HG02943 (cell line): ENCODE measurements at regions not wholly inside any gene's neighbourhood (a gene's known extent, or its start where the extent isn't known, plus 50 kb on each side); places are given as distances from the start of the nearest gene placed in this dataset.

Experiments used
- ATAC-seq: cut with Tn5 transposase; IDR thresholded peaks from one replicate; pipeline ENCODE4 v1.9.1; 2021; ENCODE audit warnings: mild to moderate bottlenecking, low read depth, moderate library complexity; ENCODE audit not compliant: unreplicated experiment

- ATAC-seq, result no peak
These were observed 171.5 kb downstream of the NUAK1 start for GRCh38 chr12:105967038-105967776.

DNA sequence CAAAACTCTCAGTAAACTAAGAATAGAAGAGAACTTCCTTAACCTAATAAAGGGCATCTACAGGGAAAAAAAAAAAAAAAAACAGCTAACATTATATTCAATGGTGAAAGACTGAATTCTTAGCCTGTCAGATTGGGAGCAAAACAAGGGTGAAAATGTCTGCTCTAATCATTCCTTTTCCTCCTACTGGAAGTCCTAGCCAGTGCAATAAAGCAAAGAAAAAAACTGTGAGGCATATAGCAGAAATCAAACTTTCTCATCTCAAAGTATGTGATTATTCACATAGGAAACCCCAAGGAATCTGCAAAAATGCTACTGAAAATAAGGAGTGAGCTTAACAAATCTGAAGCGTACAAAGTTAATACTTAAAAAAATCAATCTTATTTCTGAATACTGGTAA, 170.7 kb downstream of the NUAK1 start:
- ATAC-seq, result no peak

DNA sequence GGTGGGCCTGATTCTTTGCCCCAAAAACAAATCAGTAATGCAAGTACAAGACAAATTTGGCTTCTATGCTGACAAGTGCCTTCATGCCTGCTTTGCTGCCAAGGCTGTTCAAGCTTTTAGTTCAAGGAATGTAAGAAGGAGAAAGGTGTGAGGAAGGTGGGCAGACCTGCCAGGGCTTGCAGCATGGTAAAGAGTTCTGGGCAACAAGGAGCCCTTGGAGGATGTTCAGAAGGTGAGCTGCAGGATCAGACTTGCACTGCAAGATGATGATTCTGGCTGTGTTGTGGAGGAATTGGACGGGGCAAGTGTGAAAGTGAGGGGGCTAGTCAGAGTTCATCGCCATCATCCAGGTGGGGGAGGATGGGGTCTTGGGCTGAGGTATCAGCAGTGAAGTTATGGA, 167.9 kb downstream of the NUAK1 start:
- ATAC-seq, result no peak

- no peak for ATAC-seq
These were observed 164.0 kb downstream of the NUAK1 start for GRCh38 chr12:105974738-105975137.

- ATAC-seq, result no peak
These were observed 163.4 kb downstream of the NUAK1 start for GRCh38 chr12:105975351-105975750.

DNA sequence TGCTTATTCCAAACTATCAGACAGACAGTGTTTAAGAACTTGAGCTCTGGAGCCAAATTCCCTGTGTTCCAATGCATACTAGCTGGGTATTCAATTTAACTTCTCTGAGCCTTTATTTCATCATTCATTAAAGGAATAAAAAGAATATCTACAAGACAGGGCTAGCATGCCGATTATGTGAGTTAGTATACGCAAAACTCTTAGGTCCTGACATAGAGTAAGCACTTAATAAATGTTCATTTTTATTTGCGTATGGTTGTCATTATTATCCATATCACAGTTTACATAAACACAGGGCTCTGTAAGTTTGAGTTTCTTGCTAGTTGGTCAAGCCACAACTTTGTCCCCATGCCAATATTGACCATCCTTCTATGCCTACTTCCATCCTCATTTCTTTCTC, 161.5 kb downstream of the NUAK1 start:
- ATAC-seq, result no peak

DNA sequence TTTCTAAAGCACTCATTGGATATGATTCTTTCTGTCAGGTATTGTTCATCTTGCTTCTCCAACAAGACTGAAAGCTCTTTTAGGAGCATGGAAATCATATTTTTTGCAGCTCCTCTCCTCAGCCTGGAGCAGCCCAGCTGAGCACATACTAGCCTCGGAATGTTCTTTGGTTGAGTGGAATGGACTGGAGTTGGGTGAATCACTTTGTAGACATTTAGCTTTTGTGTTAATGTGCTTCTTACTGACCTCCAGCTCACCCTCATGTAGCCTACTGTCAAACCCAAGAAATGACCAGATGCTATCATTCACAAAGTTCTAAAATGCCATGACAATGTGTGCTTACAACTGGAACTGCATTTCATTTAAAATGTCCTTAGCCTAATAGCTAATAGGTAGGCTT, 161.1 kb downstream of the NUAK1 start:
- no peak for ATAC-seq

- ATAC-seq, result no peak
These were observed 160.5 kb downstream of the NUAK1 start for GRCh38 chr12:105978276-105978675.

GRCh38 chr12:105978686-105979085, 160.1 kb downstream of the NUAK1 start:
- no peak for ATAC-seq

GRCh38 chr12:105980085-105980484, 158.7 kb downstream of the NUAK1 start:
- no peak for ATAC-seq

- no peak for ATAC-seq
These were observed 158.2 kb downstream of the NUAK1 start for GRCh38 chr12:105980533-105980932.

GRCh38 chr12:105982022-105982421, 156.7 kb downstream of the NUAK1 start:
- no peak for ATAC-seq

DNA sequence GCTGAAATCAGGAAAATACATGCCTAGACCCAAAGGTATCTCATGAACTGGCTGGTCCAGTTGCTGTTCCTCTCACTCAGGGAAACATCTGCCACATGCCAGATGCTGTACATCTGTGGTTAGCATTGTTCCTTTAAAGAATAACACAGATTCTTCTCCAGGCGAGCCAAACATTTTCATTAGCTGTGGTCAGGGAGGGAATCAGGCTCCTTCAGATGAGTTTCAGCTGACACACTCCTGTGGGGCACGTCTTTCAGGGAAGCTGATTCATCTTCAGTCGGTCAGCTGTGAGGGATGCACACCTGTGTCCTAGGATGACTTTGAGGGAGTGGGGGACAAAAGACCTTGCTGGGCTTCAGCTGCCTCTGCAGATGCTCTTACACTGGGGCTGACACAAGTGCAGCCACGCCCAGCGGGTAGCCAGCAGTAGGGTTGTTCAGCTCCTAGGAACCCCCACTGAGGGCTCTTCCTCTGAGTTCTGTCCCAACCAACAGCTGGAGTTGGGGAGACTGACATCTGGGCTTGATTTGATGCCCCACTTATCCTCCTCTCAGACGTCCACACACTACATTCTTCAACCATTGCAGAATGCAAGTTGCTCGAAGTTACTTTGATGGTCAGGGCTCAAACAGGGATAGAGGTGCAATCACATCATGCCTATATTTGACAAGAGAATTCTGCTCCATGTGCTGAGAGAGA, 155.0 kb downstream of the NUAK1 start:
- no peak for ATAC-seq

- ATAC-seq, result no peak
These were observed 153.4 kb downstream of the NUAK1 start for GRCh38 chr12:105985383-105985782.

DNA sequence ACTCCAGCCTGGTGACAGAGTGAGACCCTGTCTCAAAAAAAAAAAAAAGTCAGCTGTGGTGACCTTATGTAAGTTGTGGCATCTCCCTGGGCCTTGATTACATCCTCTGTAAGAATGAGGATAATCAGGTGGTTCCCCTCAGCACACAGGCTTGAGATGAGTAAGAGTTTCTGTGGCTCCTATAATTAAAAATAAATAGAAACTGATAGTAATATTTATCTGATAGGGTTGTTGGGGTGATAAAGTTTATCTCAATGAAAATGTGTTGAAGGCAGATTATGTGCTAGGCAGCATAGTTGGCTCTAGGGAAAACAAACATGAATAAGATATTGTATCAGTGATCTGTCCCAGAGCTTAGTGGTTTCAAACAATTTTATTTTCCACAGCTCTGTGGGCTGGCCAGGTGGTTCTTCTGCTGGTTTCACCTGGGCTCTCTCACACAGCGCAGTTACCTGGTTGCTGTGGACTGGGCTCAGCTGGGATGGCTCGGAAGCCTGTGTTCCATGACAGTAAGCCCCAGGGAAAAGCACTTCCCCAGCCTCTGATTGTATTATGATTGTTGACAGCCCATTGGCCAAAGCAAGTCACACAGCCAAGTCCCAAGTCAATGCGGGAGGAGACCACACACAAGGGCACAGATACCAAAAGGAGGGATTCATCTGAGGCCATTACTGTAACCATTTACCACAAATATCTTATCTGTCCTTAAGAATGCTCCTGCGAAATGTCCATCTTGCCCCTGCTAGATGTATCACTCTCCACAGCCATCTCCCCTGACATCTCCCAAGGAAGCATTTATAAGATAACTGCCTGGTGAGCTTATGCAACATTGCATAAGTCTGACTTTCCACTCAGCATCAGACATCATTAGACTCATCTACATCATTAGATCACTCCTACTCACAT, 151.7 kb downstream of the NUAK1 start:
- no peak for ATAC-seq

- no peak for ATAC-seq
These were observed 151.1 kb downstream of the NUAK1 start for GRCh38 chr12:105987685-105988035.

- no peak for ATAC-seq
These were observed 145.7 kb downstream of the NUAK1 start for GRCh38 chr12:105992849-105993740.

GRCh38 chr12:105993766-105994555, 144.8 kb downstream of the NUAK1 start:
- ATAC-seq, result no peak

GRCh38 chr12:105995961-105996431, 142.8 kb downstream of the NUAK1 start:
- ATAC-seq, result no peak
